ENCODE measurements at regions not wholly inside any gene's neighbourhood (a gene's known extent, or its start where the extent isn't known, plus 50 kb on each side); places are given as distances from the start of the nearest gene placed in this dataset.

DNA sequence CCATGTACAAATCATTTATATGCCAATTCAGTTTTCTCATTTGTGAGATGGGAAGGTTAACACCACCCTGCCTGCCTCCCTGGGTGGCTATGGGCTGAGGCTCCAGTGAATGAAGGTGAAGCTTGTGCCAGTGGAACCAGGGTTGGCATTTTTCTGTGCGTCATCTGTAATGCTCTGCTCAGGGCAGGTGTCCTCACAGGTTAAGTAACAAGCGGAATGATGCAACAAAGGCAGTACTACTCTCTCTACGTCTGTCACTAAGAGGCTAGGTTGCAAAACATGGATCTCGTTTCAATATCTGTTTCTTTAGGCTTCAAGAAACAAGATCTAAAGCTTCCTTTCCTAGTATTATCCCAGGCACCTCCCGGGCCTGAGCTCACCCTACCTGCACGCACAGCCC is 67.0 kb upstream of the ZNF648 start:
- no peaks in the 10 kb centered on the region for H3K4me1 ChIP-seq (ENCODE audit: insufficient read depth, low read length)
- ATAC-seq (no peak), DNase-seq (ENCODE audit: low spot score) (no peak), FAIRE-seq (no peak)
- H4K20me1 ChIP-seq (ENCODE audit: insufficient read depth, low read length) = no peaks in the 10 kb centered on the region
- no peaks in the 10 kb centered on the region for H3K79me2 ChIP-seq (ENCODE audit: insufficient read depth, low read length)
- in situ Hi-C loops (cut with HindIII; ENCODE audit: extremely low pct_ligation_motif_present, low pct_unique_long_range_greater_than_20kb) = no loop called here
- 75% methylated on average over 6 of the region's 6 CpGs for WGBS (ENCODE audit: low lambda C conversion rate)
- H3K27me3 ChIP-seq (ENCODE audit: control insufficient read depth in 1 of 2, insufficient read depth in 2 of 2, low read length in 2 of 2) = no peaks in the 10 kb centered on the region
- no peak overlapping the region for H3K9ac ChIP-seq (ENCODE audit: insufficient read depth, low read depth, low read length)
- intact Hi-C loops (cut with micrococcal nuclease; ENCODE audit: unreplicated experiment) = no loop called here
- TF ChIP-seq POLR2A (IDR thresholded peaks at IDR 0.05; ENCODE audit: insufficient read depth in 1 of 2, low read depth in 2 of 2, low read length in 2 of 2) (no peak), CEBPB (IDR thresholded peaks at IDR 0.05; ENCODE audit: borderline replicate concordance, low read depth, low read length) (peak; percentile 39; the same call in 1 of the 2 replicates), FOXO1 (CRISPR knock-in tag; IDR thresholded peaks at IDR 0.05) (no peak), NR3C1 (CRISPR knock-in tag; IDR thresholded peaks at IDR 0.05) (no peak), PLRG1 (conservative IDR thresholded peaks at IDR 0.05) (no peak), CEBPG (CRISPR knock-in tag; IDR thresholded peaks at IDR 0.05) (0 out of 2 replicates have a peak, but pooled peaks have one; percentile 7), U2AF2 (IDR thresholded peaks at IDR 0.05; ENCODE audit: low read depth, low read length) (no peak), AGO1 (IDR thresholded peaks at IDR 0.05; ENCODE audit: low read depth, low read length, poor library complexity, severe bottlenecking) (no peak), ZNF253 (CRISPR knock-in tag; IDR thresholded peaks at IDR 0.05; ENCODE audit: borderline replicate concordance) (no peak), MED1 (CRISPR knock-in tag; IDR thresholded peaks at IDR 0.05) (no peak)
- ChIA-PET POLR2A (no interaction called here), CTCF (ENCODE audit: low intra/inter-chr PET ratio, low total read pairs) (no interaction called here)
- no peak overlapping the region for H2AFZ ChIP-seq (ENCODE audit: low read length)
- H3K4me3 ChIP-seq (replicated peaks in 1 of 3; ENCODE audit: insufficient read depth in 1 of 3, low read depth in 2 of 3, low read length in 3 of 3) = no peak overlapping the region
- H3K27ac ChIP-seq (ENCODE audit: extremely low read length, insufficient read depth, low read length) = no peak overlapping the region
- peaks cover under 1% of the 10 kb centered on the region; the same call in 1 of the 2 replicates for H3K9me3 ChIP-seq (ENCODE audit: low read length)
- H3K36me3 ChIP-seq (replicated peaks in 1 of 2; ENCODE audit: control insufficient read depth in 1 of 2, insufficient read depth in 2 of 2, low read length in 2 of 2) = no peaks in the 10 kb centered on the region
- BruUV-seq (replicated peaks) = no TSS peak
- no peak overlapping the region for H3K4me2 ChIP-seq (ENCODE audit: low read depth, low read length)

GRCh38 chr1:182127656-182128055 is 66.1 kb upstream of the ZNF648 start:
- TF ChIP-seq SETDB1 (CRISPR knock-in tag; IDR thresholded peaks at IDR 0.05; ENCODE audit: borderline replicate concordance) (no peak), ZNF484 (CRISPR knock-in tag; IDR thresholded peaks at IDR 0.05; ENCODE audit: borderline replicate concordance, low read depth) (no peak), XBP1 (CRISPR knock-in tag; IDR thresholded peaks at IDR 0.05) (no peak), KLF16 (CRISPR knock-in tag; IDR thresholded peaks at IDR 0.05) (no peak), IRF9 (CRISPR knock-in tag; IDR thresholded peaks at IDR 0.05; ENCODE audit: borderline replicate concordance) (no peak), ZKSCAN5 (CRISPR knock-in tag; IDR thresholded peaks at IDR 0.05) (no peak), ZNF691 (CRISPR knock-in tag; IDR thresholded peaks at IDR 0.05; ENCODE audit: borderline replicate concordance, low read depth) (no peak)
- TF ChIP-seq, protein P1, sequence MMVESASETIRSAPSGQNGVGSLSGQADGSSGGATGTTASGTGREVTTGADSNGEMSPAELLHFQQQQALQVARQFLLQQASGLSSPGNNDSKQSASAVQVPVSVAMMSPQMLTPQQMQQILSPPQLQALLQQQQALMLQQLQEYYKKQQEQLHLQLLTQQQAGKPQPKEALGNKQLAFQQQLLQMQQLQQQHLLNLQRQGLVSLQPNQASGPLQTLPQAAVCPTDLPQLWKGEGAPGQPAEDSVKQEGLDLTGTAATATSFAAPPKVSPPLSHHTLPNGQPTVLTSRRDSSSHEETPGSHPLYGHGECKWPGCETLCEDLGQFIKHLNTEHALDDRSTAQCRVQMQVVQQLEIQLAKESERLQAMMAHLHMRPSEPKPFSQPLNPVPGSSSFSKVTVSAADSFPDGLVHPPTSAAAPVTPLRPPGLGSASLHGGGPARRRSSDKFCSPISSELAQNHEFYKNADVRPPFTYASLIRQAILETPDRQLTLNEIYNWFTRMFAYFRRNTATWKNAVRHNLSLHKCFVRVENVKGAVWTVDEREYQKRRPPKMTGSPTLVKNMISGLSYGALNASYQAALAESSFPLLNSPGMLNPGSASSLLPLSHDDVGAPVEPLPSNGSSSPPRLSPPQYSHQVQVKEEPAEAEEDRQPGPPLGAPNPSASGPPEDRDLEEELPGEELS (CRISPR knock-in tag; IDR thresholded peaks at IDR 0.05) = no peak
- Histone ChIP-seq H3K4me2 (ENCODE audit: low read depth, low read length) (no peak overlapping the region), H3K9ac (ENCODE audit: insufficient read depth, low read depth, low read length) (no peak overlapping the region), H3K27me3 (ENCODE audit: control insufficient read depth in 1 of 2, insufficient read depth in 2 of 2, low read length in 2 of 2) (no peaks in the 10 kb centered on the region), H2AFZ (ENCODE audit: low read length) (no peak overlapping the region), H3K4me3 (replicated peaks in 1 of 3; ENCODE audit: insufficient read depth in 1 of 3, low read depth in 2 of 3, low read length in 3 of 3) (no peak overlapping the region), H3K4me1 (ENCODE audit: insufficient read depth, low read length) (peaks cover 4% of the 10 kb centered on the region), H3K9me3 (ENCODE audit: low read length) (no peaks in the 10 kb centered on the region), H3K79me2 (ENCODE audit: insufficient read depth, low read length) (no peaks in the 10 kb centered on the region), H4K20me1 (ENCODE audit: insufficient read depth, low read length) (no peaks in the 10 kb centered on the region), H3K36me3 (replicated peaks in 1 of 2; ENCODE audit: control insufficient read depth in 1 of 2, insufficient read depth in 2 of 2, low read length in 2 of 2) (no peaks in the 10 kb centered on the region), H3K27ac (ENCODE audit: extremely low read length, insufficient read depth, low read length) (no peak overlapping the region)
- DNase-seq (ENCODE audit: low spot score) = no peak
- ChIA-PET POLR2A (no interaction called here), CTCF (ENCODE audit: low intra/inter-chr PET ratio, low total read pairs) (no interaction called here)
- no peak for ATAC-seq
- no TSS peak for BruUV-seq (replicated peaks)
- no peak for FAIRE-seq
- intact Hi-C loops (cut with micrococcal nuclease; ENCODE audit: unreplicated experiment) (no loop called here), in situ Hi-C loops (cut with HindIII; ENCODE audit: extremely low pct_ligation_motif_present, low pct_unique_long_range_greater_than_20kb) (no loop called here)
- 88% methylated on average over 3 of the region's 3 CpGs for WGBS (ENCODE audit: low lambda C conversion rate)
